KMS-11 (cell line): ENCODE measurements at regions not wholly inside any gene's neighbourhood (a gene's known extent, or its start where the extent isn't known, plus 50 kb on each side); places are given as distances from the start of the nearest gene placed in this dataset.

Experiments
- H2AFZ ChIP-seq: fragments of 200-600 bp; sonication (generic); 2 replicates; pipeline ENCODE4 v1.6.1; 2016; ENCODE audit warnings: antibody characterized with exemption, mixed run types, low read depth
- H3K27ac ChIP-seq: fragments of 200-600 bp; sonication (generic); 2 replicates; pipeline ENCODE4 v1.6.1; 2016; ENCODE audit warnings: mild to moderate bottlenecking, mixed run types
- H3K27me3 ChIP-seq: fragments of 200-600 bp; sonication (generic); 2 replicates; pipeline ENCODE4 v1.6.1; 2017; ENCODE audit warnings: mild to moderate bottlenecking, low read depth, mixed run types, moderate library complexity; ENCODE audit not compliant: insufficient read depth
- H3K36me3 ChIP-seq: fragments of 200-600 bp; sonication (generic); 2 replicates; pipeline ENCODE4 v1.6.1; 2017; ENCODE audit warnings: mild to moderate bottlenecking, mixed run types; ENCODE audit not compliant: insufficient read depth
- H3K4me1 ChIP-seq: fragments of 200-600 bp; sonication (generic); 2 replicates; pipeline ENCODE4 v1.6.1; 2016; ENCODE audit warnings: mild to moderate bottlenecking, low read depth, mixed run types; ENCODE audit not compliant: poor library complexity, severe bottlenecking
- H3K4me2 ChIP-seq: fragments of 200-600 bp; sonication (generic); 2 replicates; pipeline ENCODE4 v1.7.0; 2016; ENCODE audit warnings: mild to moderate bottlenecking, mixed run types
- H3K4me3 ChIP-seq: fragments of 200-600 bp; sonication (generic); IDR thresholded peaks from 2 replicates; pipeline ENCODE4 v1.6.1; 2017; ENCODE audit warnings: low read depth, low read length, mixed read lengths; ENCODE audit not compliant: insufficient read depth
- H3K79me2 ChIP-seq: fragments of 200-600 bp; sonication (generic); 2 replicates; pipeline ENCODE4 v1.6.1; 2016; ENCODE audit warnings: low read depth, mixed run types; ENCODE audit not compliant: insufficient read depth
- H3K9ac ChIP-seq: fragments of 200-600 bp; sonication (generic); 2 replicates; pipeline ENCODE4 v1.6.1; 2016; ENCODE audit warnings: mild to moderate bottlenecking, mixed run types
- H4K20me1 ChIP-seq: fragments of 200-600 bp; sonication (generic); 2 replicates; pipeline ENCODE4 v1.6.1; 2016; ENCODE audit warnings: mild to moderate bottlenecking, mixed run types; ENCODE audit not compliant: insufficient read depth
- CTCF ChIP-seq: fragments of 200-600 bp; sonication (generic); conservative IDR thresholded peaks from 2 replicates; pipeline ENCODE4 v1.6.1; 2017; ENCODE audit warnings: low read depth, mild to moderate bottlenecking, antibody characterized with exemption, low read length, moderate library complexity, mixed read lengths

- Histone ChIP-seq H3K4me3 (no peak overlapping the region), H2AFZ (no peak overlapping the region), H3K27ac (no peak overlapping the region), H3K79me2 (no peaks in the 10 kb centered on the region), H3K27me3 (no peaks in the 10 kb centered on the region), H3K9ac (no peak overlapping the region), H4K20me1 (no peaks in the 10 kb centered on the region), H3K4me2 (no peak overlapping the region), H3K4me1 (no peaks in the 10 kb centered on the region), H3K36me3 (no peaks in the 10 kb centered on the region)
- TF ChIP-seq CTCF = no peak
Observed at GRCh38 chr7:110170841-110171240, 920.1 kb upstream of the LRRN3 start.

- H3K4me1 ChIP-seq = no peaks in the 10 kb centered on the region
- H3K27ac ChIP-seq = no peak overlapping the region
- H3K4me2 ChIP-seq = no peak overlapping the region
- no peak overlapping the region for H3K9ac ChIP-seq
- H3K4me3 ChIP-seq = no peak overlapping the region
- no peaks in the 10 kb centered on the region for H3K36me3 ChIP-seq
- no peaks in the 10 kb centered on the region for H3K27me3 ChIP-seq
- H2AFZ ChIP-seq = no peak overlapping the region
- no peak for TF ChIP-seq CTCF
- H3K79me2 ChIP-seq = no peaks in the 10 kb centered on the region
- no peaks in the 10 kb centered on the region for H4K20me1 ChIP-seq
Observed at GRCh38 chr7:110177463-110177862, 913.5 kb upstream of the LRRN3 start.

- H4K20me1 ChIP-seq = no peaks in the 10 kb centered on the region
- no peaks in the 10 kb centered on the region for H3K27me3 ChIP-seq
- H3K36me3 ChIP-seq = no peaks in the 10 kb centered on the region
- H3K4me2 ChIP-seq = no peak overlapping the region
- no peak for TF ChIP-seq CTCF
- H3K27ac ChIP-seq = no peak overlapping the region
- no peaks in the 10 kb centered on the region for H3K79me2 ChIP-seq
- no peak overlapping the region for H2AFZ ChIP-seq
- no peak overlapping the region for H3K9ac ChIP-seq
- no peak overlapping the region for H3K4me3 ChIP-seq
- no peaks in the 10 kb centered on the region for H3K4me1 ChIP-seq
Observed at GRCh38 chr7:110179037-110179436, 911.9 kb upstream of the LRRN3 start.

GRCh38 chr7:110181768-110182167, 909.2 kb upstream of the LRRN3 start:
- H3K4me1 ChIP-seq = no peaks in the 10 kb centered on the region
- no peaks in the 10 kb centered on the region for H3K27me3 ChIP-seq
- H3K9ac ChIP-seq = no peak overlapping the region
- H3K27ac ChIP-seq = no peak overlapping the region
- H3K4me3 ChIP-seq = no peak overlapping the region
- no peak for TF ChIP-seq CTCF
- H3K79me2 ChIP-seq = no peaks in the 10 kb centered on the region
- no peaks in the 10 kb centered on the region for H3K36me3 ChIP-seq
- no peak overlapping the region for H2AFZ ChIP-seq
- no peaks in the 10 kb centered on the region for H4K20me1 ChIP-seq
- no peak overlapping the region for H3K4me2 ChIP-seq

GRCh38 chr7:110186334-110186733, 904.6 kb upstream of the LRRN3 start:
- no peaks in the 10 kb centered on the region for H3K27me3 ChIP-seq
- no peak overlapping the region for H3K9ac ChIP-seq
- H3K27ac ChIP-seq = no peak overlapping the region
- no peaks in the 10 kb centered on the region for H3K79me2 ChIP-seq
- no peaks in the 10 kb centered on the region for H3K4me1 ChIP-seq
- no peak overlapping the region for H2AFZ ChIP-seq
- TF ChIP-seq CTCF = no peak
- H4K20me1 ChIP-seq = no peaks in the 10 kb centered on the region
- H3K36me3 ChIP-seq = no peaks in the 10 kb centered on the region
- no peak overlapping the region for H3K4me2 ChIP-seq
- no peak overlapping the region for H3K4me3 ChIP-seq
